ENCODE measurements at regions not wholly inside any gene's neighbourhood (a gene's known extent, or its start where the extent isn't known, plus 50 kb on each side); places are given as distances from the start of the nearest gene placed in this dataset.

DNA sequence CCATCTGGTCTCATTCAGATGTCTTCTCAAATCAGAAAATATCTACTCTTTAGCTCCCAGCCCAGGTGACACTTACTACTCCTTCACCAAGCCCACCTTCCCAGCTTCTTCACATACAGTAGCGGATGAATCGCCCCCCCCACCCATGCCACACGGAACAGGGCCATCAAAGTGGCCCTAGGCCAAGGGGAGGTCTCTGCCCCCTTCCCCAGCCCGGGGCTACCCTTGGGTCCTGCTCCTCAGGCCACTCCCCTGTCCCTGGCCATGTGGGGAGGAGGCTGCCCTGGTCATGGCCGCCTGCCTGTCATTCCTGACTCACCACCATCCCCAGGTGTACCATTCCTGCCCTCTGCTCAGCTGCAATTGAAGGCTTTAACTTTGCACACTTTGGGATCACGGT is 142.8 kb downstream of the NECTIN1 start:
- TF ChIP-seq CREB1 (IDR thresholded peaks at IDR 0.05; ENCODE audit: low read depth) = no peak
- TF ChIP-seq TCF12 (IDR thresholded peaks at IDR 0.05; ENCODE audit: low read depth) = no peak
- no peak for TF ChIP-seq ZBTB7A (IDR thresholded peaks at IDR 0.05; ENCODE audit: low read depth)
- no peak for TF ChIP-seq NFIC (IDR thresholded peaks at IDR 0.05)
- no peak for TF ChIP-seq EP300 (IDR thresholded peaks at IDR 0.05; ENCODE audit: borderline replicate concordance)
- TF ChIP-seq, protein P1, sequence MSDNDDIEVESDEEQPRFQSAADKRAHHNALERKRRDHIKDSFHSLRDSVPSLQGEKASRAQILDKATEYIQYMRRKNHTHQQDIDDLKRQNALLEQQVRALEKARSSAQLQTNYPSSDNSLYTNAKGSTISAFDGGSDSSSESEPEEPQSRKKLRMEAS (IDR thresholded peaks at IDR 0.05) = no peak
- no peak for TF ChIP-seq FOXM1 (IDR thresholded peaks at IDR 0.05; ENCODE audit: borderline replicate concordance, low read depth)
- no peak for TF ChIP-seq EGR1 (IDR thresholded peaks at IDR 0.05)
- TF ChIP-seq, protein P2, sequence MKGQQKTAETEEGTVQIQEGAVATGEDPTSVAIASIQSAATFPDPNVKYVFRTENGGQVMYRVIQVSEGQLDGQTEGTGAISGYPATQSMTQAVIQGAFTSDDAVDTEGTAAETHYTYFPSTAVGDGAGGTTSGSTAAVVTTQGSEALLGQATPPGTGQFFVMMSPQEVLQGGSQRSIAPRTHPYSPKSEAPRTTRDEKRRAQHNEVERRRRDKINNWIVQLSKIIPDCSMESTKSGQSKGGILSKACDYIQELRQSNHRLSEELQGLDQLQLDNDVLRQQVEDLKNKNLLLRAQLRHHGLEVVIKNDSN (IDR thresholded peaks at IDR 0.05) = no peak
- no peak for TF ChIP-seq YY1 (IDR thresholded peaks at IDR 0.05; ENCODE audit: low read depth)
- TF ChIP-seq, protein P3, sequence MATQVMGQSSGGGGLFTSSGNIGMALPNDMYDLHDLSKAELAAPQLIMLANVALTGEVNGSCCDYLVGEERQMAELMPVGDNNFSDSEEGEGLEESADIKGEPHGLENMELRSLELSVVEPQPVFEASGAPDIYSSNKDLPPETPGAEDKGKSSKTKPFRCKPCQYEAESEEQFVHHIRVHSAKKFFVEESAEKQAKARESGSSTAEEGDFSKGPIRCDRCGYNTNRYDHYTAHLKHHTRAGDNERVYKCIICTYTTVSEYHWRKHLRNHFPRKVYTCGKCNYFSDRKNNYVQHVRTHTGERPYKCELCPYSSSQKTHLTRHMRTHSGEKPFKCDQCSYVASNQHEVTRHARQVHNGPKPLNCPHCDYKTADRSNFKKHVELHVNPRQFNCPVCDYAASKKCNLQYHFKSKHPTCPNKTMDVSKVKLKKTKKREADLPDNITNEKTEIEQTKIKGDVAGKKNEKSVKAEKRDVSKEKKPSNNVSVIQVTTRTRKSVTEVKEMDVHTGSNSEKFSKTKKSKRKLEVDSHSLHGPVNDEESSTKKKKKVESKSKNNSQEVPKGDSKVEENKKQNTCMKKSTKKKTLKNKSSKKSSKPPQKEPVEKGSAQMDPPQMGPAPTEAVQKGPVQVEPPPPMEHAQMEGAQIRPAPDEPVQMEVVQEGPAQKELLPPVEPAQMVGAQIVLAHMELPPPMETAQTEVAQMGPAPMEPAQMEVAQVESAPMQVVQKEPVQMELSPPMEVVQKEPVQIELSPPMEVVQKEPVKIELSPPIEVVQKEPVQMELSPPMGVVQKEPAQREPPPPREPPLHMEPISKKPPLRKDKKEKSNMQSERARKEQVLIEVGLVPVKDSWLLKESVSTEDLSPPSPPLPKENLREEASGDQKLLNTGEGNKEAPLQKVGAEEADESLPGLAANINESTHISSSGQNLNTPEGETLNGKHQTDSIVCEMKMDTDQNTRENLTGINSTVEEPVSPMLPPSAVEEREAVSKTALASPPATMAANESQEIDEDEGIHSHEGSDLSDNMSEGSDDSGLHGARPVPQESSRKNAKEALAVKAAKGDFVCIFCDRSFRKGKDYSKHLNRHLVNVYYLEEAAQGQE (IDR thresholded peaks at IDR 0.05; ENCODE audit: low read depth) = no peak
- no peak for TF ChIP-seq CEBPB (IDR thresholded peaks at IDR 0.05)
- TF ChIP-seq TAF1 (IDR thresholded peaks at IDR 0.05; ENCODE audit: low read depth) = no peak
- TF ChIP-seq RAD21 (IDR thresholded peaks at IDR 0.05; ENCODE audit: low read depth) = no peak
- no peak for TF ChIP-seq TEAD4 (IDR thresholded peaks at IDR 0.05)

DNA sequence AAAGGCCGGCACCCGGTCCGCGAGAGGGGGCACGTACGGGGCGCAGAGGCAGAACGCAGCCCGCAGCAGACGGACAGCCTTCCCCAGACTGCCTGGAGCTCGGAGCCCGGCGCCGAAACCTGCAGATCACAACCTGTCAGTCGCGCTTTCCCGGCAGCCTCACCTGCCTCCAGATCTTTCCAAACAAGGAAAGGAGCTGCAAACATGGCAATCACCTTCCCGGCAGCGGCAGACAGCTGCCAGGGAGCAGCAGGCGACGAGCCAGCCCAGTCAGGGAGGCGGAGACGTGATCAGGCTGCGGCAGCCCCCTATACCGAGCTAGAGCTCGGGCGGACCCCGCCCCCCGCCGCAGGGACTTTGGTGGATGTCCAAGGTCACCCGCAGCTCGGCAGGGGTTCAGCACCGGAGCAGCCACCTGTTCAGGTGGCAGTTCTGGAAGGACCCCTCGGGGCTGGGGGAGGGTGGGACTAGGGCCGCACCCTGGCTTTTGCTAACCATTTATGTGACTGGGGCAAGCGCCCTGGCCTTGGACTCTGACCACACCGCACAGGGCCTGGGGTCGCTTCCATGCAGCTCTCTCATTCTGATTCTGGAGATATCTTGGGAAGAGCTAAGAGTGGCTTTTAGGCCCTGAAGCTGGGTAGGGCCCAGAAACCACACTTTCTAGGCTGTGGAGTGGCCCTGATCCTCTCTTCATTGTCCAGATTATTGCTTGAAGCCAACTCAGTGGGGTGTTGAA is 143.8 kb downstream of the NECTIN1 start:
- TF ChIP-seq, protein P2 (IDR thresholded peaks at IDR 0.05) = no peak
- TF ChIP-seq, protein P3 (IDR thresholded peaks at IDR 0.05; ENCODE audit: low read depth) = no peak
- TF ChIP-seq TEAD4 (IDR thresholded peaks at IDR 0.05) = no peak
- TF ChIP-seq NFIC (IDR thresholded peaks at IDR 0.05) = no peak
- no peak for TF ChIP-seq RAD21 (IDR thresholded peaks at IDR 0.05; ENCODE audit: low read depth)
- TF ChIP-seq, protein P1 (IDR thresholded peaks at IDR 0.05) = peak; percentile 7
- no peak for TF ChIP-seq YY1 (IDR thresholded peaks at IDR 0.05; ENCODE audit: low read depth)

DNA sequence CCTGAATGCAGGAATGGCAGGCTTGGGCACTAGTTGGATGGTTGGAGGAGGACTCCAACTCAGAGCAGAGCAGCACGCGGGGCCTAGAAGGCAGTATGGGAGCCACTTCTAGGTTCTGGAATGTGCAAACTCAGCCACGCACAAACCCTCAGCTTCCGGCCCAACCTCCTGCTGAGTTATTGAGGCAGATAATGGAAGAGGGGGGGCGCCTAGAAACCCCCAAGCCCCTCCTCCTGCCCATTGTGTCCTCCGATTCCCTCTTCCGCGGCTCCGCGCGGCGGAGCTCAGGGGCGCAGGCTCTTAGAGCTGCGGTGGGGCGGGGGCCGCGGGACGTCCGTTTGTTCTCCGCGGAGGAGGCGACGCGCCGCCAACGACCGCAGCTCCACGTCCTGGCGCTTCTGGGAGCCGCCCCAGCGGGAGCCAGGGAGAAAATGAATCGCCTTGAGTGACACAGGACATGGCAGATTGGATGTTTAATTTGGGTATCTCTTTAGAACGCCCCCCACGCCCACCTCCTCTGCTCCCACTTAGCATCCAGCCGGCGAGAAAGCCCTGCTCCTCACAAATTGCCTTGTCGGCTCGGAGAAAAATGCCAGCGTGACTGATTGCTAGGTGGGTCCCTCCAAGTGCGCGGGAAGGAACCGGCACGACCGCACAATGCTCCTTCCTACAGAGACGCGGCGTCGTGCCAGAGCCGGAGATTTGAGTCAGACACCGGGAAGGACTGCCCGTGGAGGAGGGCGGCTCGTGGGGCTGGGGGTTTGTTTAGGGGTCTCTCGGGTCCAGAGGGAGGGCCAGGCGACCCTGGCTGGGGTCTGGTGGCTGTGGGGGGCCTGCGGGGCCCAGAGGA is 144.6 kb downstream of the NECTIN1 start:
- TF ChIP-seq TAF1 (IDR thresholded peaks at IDR 0.05; ENCODE audit: low read depth) (no peak), YY1 (IDR thresholded peaks at IDR 0.05; ENCODE audit: low read depth) (no peak), TEAD4 (IDR thresholded peaks at IDR 0.05) (0 out of 2 replicates have a peak, but pooled peaks have one; percentile 41), NFIC (IDR thresholded peaks at IDR 0.05) (no peak), TCF12 (IDR thresholded peaks at IDR 0.05; ENCODE audit: low read depth) (no peak), CEBPB (IDR thresholded peaks at IDR 0.05) (no peak), ZBTB7A (IDR thresholded peaks at IDR 0.05; ENCODE audit: low read depth) (0 out of 2 replicates have a peak, but pooled peaks have one; percentile 13), EP300 (IDR thresholded peaks at IDR 0.05; ENCODE audit: borderline replicate concordance) (no peak), CREB1 (IDR thresholded peaks at IDR 0.05; ENCODE audit: low read depth) (no peak), EGR1 (IDR thresholded peaks at IDR 0.05) (no peak), FOXM1 (IDR thresholded peaks at IDR 0.05; ENCODE audit: borderline replicate concordance, low read depth) (no peak), RAD21 (IDR thresholded peaks at IDR 0.05; ENCODE audit: low read depth) (no peak)
- TF ChIP-seq, protein P2 (IDR thresholded peaks at IDR 0.05) = no peak
- TF ChIP-seq, protein P1 (IDR thresholded peaks at IDR 0.05) = peak; percentile 56; the same call in 1 of the 2 replicates
- TF ChIP-seq, protein P3 (IDR thresholded peaks at IDR 0.05; ENCODE audit: low read depth) = no peak

All from Ishikawa (cell line).